MCF 10A (cell line): ENCODE measurements at regions not wholly inside any gene's neighbourhood (a gene's known extent, or its start where the extent isn't known, plus 50 kb on each side); places are given as distances from the start of the nearest gene placed in this dataset.

Source experiments
- BruUV-seq: library from RNA; stranded (reverse); fragments of 400-500 nt; replicated peaks from 2 replicates; lab custom pipeline; 2021; lab: Mats Ljungman, UMichigan
- CTCF ChIA-PET: fragments of 300-600 bp; sonication (Branson Sonifier 250); formaldehyde crosslinking; extraction: SDS; loops from one replicate; lab custom pipeline; 2021; ENCODE audit warnings: antibody characterized with exemption, inconsistent platforms; lab: Yijun Ruan, JAX
- POLR2A ChIA-PET: fragments of 300-600, 350-650 bp; sonication (Branson Sonifier 250); formaldehyde crosslinking; extraction: SDS; loops from one replicate; lab custom pipeline; 2020; ENCODE audit warnings: antibody characterized with exemption, inconsistent platforms; lab: Yijun Ruan, JAX
- DNase-seq: peaks from one replicate; pipeline ENCODE4 v3.0.0-alpha.2; 2018; ENCODE audit not compliant: unreplicated experiment
- H3K27ac Mint-ChIP-seq: one replicate; pipeline ENCODE4 v1.8.0; 2022; ENCODE audit warnings: mild to moderate bottlenecking, low read depth, mixed read lengths; ENCODE audit not compliant: unreplicated experiment
- H3K27me3 Mint-ChIP-seq: one replicate; pipeline ENCODE4 v1.8.0; 2022; ENCODE audit warnings: mixed read lengths; ENCODE audit not compliant: insufficient read depth, unreplicated experiment
- H3K36me3 Mint-ChIP-seq: one replicate; pipeline ENCODE4 v1.8.0; 2022; ENCODE audit warnings: mild to moderate bottlenecking, moderate library complexity, mixed read lengths; ENCODE audit not compliant: insufficient read depth, unreplicated experiment
- H3K4me1 Mint-ChIP-seq: one replicate; pipeline ENCODE4 v1.8.0; 2022; ENCODE audit warnings: mixed read lengths; ENCODE audit not compliant: insufficient read depth, unreplicated experiment
- H3K4me3 Mint-ChIP-seq: one replicate; pipeline ENCODE4 v1.8.0; 2022; ENCODE audit warnings: mild to moderate bottlenecking, moderate library complexity, mixed read lengths; ENCODE audit not compliant: unreplicated experiment
- H3K9me3 Mint-ChIP-seq: one replicate; pipeline ENCODE4 v1.8.0; 2022; ENCODE audit warnings: mixed read lengths; ENCODE audit not compliant: unreplicated experiment
- intact Hi-C: fragments of 100-400 bp; cut with micrococcal nuclease; formaldehyde crosslinking; loops from 2 replicates; pipeline ENCODE4 v1.14.1; 2022
- TF ChIP-seq, protein P1 (sequence below): fragments of 200-600 bp; IDR thresholded peaks from one replicate; pipeline ENCODE4 v1.8.0; 2022; ENCODE audit warnings: antibody characterized with exemption, mild to moderate bottlenecking; ENCODE audit not compliant: unreplicated experiment

DNA sequence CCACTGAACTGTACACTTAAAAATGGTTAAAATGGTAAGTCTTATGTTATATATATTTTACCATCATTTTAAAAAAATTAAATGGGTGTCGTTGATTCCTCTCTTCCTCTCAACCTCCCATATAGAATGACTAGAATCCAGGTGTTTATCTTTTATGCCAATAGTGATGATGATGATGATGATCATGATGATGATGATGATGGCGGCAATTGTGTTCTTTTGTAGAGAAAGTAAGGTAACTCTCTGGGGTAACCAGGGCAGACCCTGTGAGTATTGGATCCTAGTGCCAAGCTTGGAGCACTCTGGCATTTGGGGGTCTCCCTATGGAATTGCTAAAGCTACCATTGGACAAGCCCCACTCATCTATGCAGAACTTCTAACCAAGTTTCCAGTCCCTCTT is 113.6 kb downstream of the GLI2 start:
- no peaks in the 10 kb centered on the region for H3K27me3 Mint-ChIP-seq
- intact Hi-C loops, result no loop called here
- no TSS peak for BruUV-seq
- CTCF ChIA-PET, result no interaction called here
- H3K36me3 Mint-ChIP-seq, result no peaks in the 10 kb centered on the region
- H3K4me1 Mint-ChIP-seq, result no peaks in the 10 kb centered on the region
- H3K9me3 Mint-ChIP-seq, result peaks cover 11% of the 10 kb centered on the region
- no peak for DNase-seq
- POLR2A ChIA-PET, result no interaction called here
- H3K27ac Mint-ChIP-seq, result no peak overlapping the region
- no peak overlapping the region for H3K4me3 Mint-ChIP-seq
- TF ChIP-seq, protein P1, sequence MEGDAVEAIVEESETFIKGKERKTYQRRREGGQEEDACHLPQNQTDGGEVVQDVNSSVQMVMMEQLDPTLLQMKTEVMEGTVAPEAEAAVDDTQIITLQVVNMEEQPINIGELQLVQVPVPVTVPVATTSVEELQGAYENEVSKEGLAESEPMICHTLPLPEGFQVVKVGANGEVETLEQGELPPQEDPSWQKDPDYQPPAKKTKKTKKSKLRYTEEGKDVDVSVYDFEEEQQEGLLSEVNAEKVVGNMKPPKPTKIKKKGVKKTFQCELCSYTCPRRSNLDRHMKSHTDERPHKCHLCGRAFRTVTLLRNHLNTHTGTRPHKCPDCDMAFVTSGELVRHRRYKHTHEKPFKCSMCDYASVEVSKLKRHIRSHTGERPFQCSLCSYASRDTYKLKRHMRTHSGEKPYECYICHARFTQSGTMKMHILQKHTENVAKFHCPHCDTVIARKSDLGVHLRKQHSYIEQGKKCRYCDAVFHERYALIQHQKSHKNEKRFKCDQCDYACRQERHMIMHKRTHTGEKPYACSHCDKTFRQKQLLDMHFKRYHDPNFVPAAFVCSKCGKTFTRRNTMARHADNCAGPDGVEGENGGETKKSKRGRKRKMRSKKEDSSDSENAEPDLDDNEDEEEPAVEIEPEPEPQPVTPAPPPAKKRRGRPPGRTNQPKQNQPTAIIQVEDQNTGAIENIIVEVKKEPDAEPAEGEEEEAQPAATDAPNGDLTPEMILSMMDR, result no peak

DNA sequence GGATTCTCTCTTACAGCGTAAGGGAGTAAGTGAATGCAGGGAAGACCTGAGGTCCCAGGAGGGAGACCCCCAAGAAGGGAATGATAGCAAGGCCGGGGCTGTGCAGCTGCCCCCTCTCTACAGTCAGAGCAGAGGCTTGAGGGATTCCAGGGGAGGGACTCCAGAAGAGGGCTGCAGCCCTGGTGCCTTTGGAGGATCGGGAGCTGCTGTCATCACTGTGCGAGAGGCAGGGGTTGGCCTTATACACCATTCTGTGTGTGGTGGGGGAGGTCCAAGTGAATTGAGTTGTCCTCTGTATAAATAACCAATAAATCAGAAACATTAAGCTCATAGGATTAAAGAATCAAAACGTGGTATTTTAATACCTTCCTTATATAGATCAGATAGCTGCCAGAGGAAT is 114.9 kb downstream of the GLI2 start:
- no peaks in the 10 kb centered on the region for H3K27me3 Mint-ChIP-seq
- BruUV-seq, result no TSS peak
- DNase-seq, result no peak
- H3K4me1 Mint-ChIP-seq, result no peaks in the 10 kb centered on the region
- ChIA-PET POLR2A (interaction anchor here (0.8 kb wide), 1 partner anchor 16 kb away, joined by 3 read pairs; no protein-coding TSS in a partner anchor), CTCF (no interaction called here)
- intact Hi-C loops, result no loop called here
- H3K9me3 Mint-ChIP-seq, result peaks cover 11% of the 10 kb centered on the region
- TF ChIP-seq, protein P1, result no peak
- H3K36me3 Mint-ChIP-seq, result no peaks in the 10 kb centered on the region
- H3K27ac Mint-ChIP-seq, result no peak overlapping the region
- no peak overlapping the region for H3K4me3 Mint-ChIP-seq

DNA sequence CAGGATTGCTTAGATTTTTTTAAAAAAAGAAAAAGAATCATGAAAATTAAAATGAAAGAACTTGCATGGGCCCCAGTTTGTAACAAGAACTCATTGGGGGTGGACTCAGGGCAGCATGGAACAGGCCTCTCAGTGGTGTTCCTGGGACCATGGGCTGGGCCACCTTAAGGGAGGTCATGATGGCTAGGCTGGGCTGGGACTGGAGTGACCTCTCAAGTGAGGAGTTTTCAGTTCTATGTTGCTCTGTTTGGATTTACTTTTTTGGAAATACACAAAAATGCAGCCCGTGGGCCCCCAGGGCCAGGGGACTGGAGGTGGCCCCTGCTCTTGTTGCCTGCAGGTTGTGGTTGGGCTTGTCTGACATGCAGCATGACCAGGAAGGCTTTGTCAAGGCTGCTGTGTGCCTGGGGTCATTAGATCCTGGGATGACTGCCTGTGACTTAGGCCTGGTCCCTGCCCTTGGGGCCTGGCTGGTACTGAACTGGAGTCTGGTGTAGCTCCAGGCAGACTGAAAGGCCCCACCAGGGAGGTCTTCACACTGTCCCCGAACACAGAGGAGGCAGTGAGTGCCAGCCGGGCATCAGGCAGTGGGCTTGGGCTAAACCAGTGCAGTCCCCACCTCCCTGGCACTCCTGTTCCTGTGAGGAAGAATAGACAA is 115.6 kb downstream of the GLI2 start:
- no peak overlapping the region for H3K4me3 Mint-ChIP-seq
- ChIA-PET CTCF (no interaction called here), POLR2A (interaction anchor here (0.8 kb wide), 1 partner anchor 15 kb away, joined by 3 read pairs; no protein-coding TSS in a partner anchor)
- H3K36me3 Mint-ChIP-seq, result no peaks in the 10 kb centered on the region
- no TSS peak for BruUV-seq
- peaks cover 11% of the 10 kb centered on the region for H3K9me3 Mint-ChIP-seq
- TF ChIP-seq, protein P1, result no peak
- no peak overlapping the region for H3K27ac Mint-ChIP-seq
- intact Hi-C loops, result no loop called here
- no peaks in the 10 kb centered on the region for H3K27me3 Mint-ChIP-seq
- DNase-seq, result no peak
- no peaks in the 10 kb centered on the region for H3K4me1 Mint-ChIP-seq

DNA sequence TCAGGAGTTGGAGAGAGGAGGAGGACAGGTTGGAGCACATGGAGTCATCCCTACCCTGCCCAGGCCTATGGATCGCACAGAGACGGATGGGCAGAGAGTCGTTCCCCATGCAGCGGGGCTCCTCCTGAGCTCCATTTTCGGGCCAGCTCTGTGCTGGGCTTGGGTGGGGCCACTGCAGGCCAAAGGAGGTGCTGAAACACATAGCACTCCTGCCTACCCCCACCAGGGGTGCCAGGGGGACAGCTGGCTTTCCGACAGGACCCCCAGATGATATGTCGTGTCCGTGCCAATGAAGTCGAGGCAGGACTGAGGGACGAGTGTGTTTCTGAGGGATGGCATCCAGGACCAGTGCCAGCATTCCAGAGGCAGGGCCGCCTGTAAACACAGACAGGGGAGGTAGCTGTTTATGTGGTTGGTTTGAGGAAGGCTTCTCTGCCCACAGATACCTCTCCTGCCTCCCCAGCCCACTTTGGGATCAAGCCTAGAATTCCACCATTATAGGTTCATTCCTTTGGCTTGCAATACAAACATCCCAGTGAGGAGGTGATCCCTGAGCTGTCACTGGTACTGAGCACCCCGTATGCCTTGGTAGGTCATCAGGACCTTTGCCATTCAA is 116.6 kb downstream of the GLI2 start:
- CTCF ChIA-PET, result interaction anchor here (0.6 kb wide), 1 partner anchor 539 kb away, joined by 3 read pairs; no protein-coding TSS in a partner anchor
- no TSS peak for BruUV-seq
- peaks cover 11% of the 10 kb centered on the region for H3K9me3 Mint-ChIP-seq

More for the DNA sequence above, 116.6 kb downstream of the GLI2 start:
- TF ChIP-seq, protein P1, result no peak
- no peaks in the 10 kb centered on the region for H3K36me3 Mint-ChIP-seq
- H3K4me3 Mint-ChIP-seq, result no peak overlapping the region
- intact Hi-C loops, result no loop called here
- no peaks in the 10 kb centered on the region for H3K4me1 Mint-ChIP-seq
- no peak overlapping the region for H3K27ac Mint-ChIP-seq
- H3K27me3 Mint-ChIP-seq, result no peaks in the 10 kb centered on the region
- POLR2A ChIA-PET, result no interaction called here
- DNase-seq, result no peak
